CD14-positive monocyte (primary cell): ENCODE measurements at regions not wholly inside any gene's neighbourhood (a gene's known extent, or its start where the extent isn't known, plus 50 kb on each side); places are given as distances from the start of the nearest gene placed in this dataset.

Source experiments
- DNase-seq, 3 donors: peaks; one replicate each; pipeline ENCODE4 v3.0.0-alpha.2; 2011 to 2022
- H2AFZ ChIP-seq: 2 replicates; pipeline ENCODE4 v1.6.0; 2012; ENCODE audit warnings: mild to moderate bottlenecking, low read depth, low read length, inconsistent platforms; ENCODE audit not compliant: insufficient read depth, poor library complexity, severe bottlenecking
- H3K27ac ChIP-seq, 2 donors: 1 replicate in 1 of 2; 2 replicates in 1 of 2; pipeline ENCODE4 v1.5.1; 2012 to 2013; ENCODE audit warnings: low read length in 2 of 2, control low read depth in 1 of 2, inconsistent platforms in 1 of 2, low read depth in 1 of 2, mild to moderate bottlenecking in 1 of 2
- H3K27me3 ChIP-seq, 2 donors: one replicate each; pipeline versions ENCODE4 v1.6.0 to v1.6.1; 2011 to 2013; ENCODE audit warnings: low read length in 2 of 2; ENCODE audit not compliant: control insufficient read depth in 2 of 2, insufficient read depth in 2 of 2
- H3K36me3 ChIP-seq, 2 donors: replicated peaks in 1 of 2; 1 replicate in 1 of 2; 2 replicates in 1 of 2; pipeline versions ENCODE4 v1.5.1 to v1.6.1; 2012 to 2013; ENCODE audit warnings: low read length in 2 of 2, control low read depth in 1 of 2, inconsistent platforms in 1 of 2, mild to moderate bottlenecking in 1 of 2; ENCODE audit not compliant: insufficient read depth in 2 of 2, control insufficient read depth in 1 of 2
- H3K4me1 ChIP-seq, 2 donors: 1 replicate in 1 of 2; 2 replicates in 1 of 2; pipeline versions ENCODE4 v1.5.1 to v1.6.1; 2012 to 2013; ENCODE audit warnings: low read length in 2 of 2, control low read depth in 1 of 2, inconsistent platforms in 1 of 2, mild to moderate bottlenecking in 1 of 2, moderate library complexity in 1 of 2; ENCODE audit not compliant: insufficient read depth in 2 of 2, control insufficient read depth in 1 of 2
- H3K4me2 ChIP-seq: replicated peaks from 2 replicates; pipeline ENCODE3; 2012; ENCODE audit warnings: low read length, moderate library complexity, mild to moderate bottlenecking; ENCODE audit not compliant: poor library complexity, severe bottlenecking; ENCODE audit errors: extremely low read depth
- H3K4me3 ChIP-seq, 3 experiments: fragments of 200-600 bp in 1 of 3; sonication (generic) in 1 of 3; replicated peaks in 1 of 3; 1 replicate in 2 of 3; 2 replicates in 1 of 3; pipeline ENCODE4 v1.5.1; 2011 to 2013; ENCODE audit warnings: low read length in 3 of 3, mild to moderate bottlenecking in 3 of 3, control low read depth in 2 of 3, low read depth in 2 of 3, inconsistent platforms in 1 of 3, moderate library complexity in 1 of 3
- H3K79me2 ChIP-seq: 2 replicates; pipeline ENCODE4 v1.6.0; 2012; ENCODE audit warnings: mild to moderate bottlenecking, control low read depth, inconsistent platforms, low read length, moderate library complexity; ENCODE audit not compliant: insufficient read depth
- H3K9ac ChIP-seq: 2 replicates; pipeline ENCODE4 v1.6.0; 2017; ENCODE audit warnings: low read length, mild to moderate bottlenecking; ENCODE audit not compliant: insufficient read depth, poor library complexity, severe bottlenecking
- H3K9me3 ChIP-seq, 2 donors: replicated peaks in 1 of 2; 1 replicate in 1 of 2; 2 replicates in 1 of 2; pipeline versions ENCODE4 v1.5.1 to v1.6.1; 2012 to 2013; ENCODE audit warnings: low read length in 2 of 2, control low read depth in 1 of 2; ENCODE audit not compliant: control insufficient read depth in 1 of 2, insufficient read depth in 1 of 2
- H4K20me1 ChIP-seq: 2 replicates; pipeline ENCODE4 v1.6.0; 2012; ENCODE audit warnings: mild to moderate bottlenecking, low read length, control low read depth, moderate library complexity; ENCODE audit not compliant: insufficient read depth
- H3K27ac Mint-ChIP-seq, 7 donors: one replicate each; pipeline ENCODE4 v1.8.0; 2020; ENCODE audit warnings: mild to moderate bottlenecking in 7 of 7, mixed read lengths in 7 of 7, moderate library complexity in 6 of 7, inconsistent platforms in 2 of 7
- H3K27me3 Mint-ChIP-seq, 3 donors: one replicate each; pipeline ENCODE4 v1.8.0; 2021 to 2022; ENCODE audit warnings: low read depth in 3 of 3, mild to moderate bottlenecking in 3 of 3, mixed read lengths in 3 of 3, moderate library complexity in 3 of 3, inconsistent platforms in 1 of 3
- H3K36me3 Mint-ChIP-seq, 2 donors: one replicate each; pipeline ENCODE4 v1.8.0; 2020; ENCODE audit warnings: mixed read lengths in 2 of 2, inconsistent platforms in 1 of 2, mild to moderate bottlenecking in 1 of 2
- H3K4me1 Mint-ChIP-seq: one replicate; pipeline ENCODE4 v1.8.0; 2020; ENCODE audit warnings: mild to moderate bottlenecking, mixed read lengths
- H3K4me3 Mint-ChIP-seq, 2 donors: one replicate each; pipeline ENCODE4 v1.8.0; 2020; ENCODE audit warnings: mild to moderate bottlenecking in 2 of 2, mixed read lengths in 2 of 2, moderate library complexity in 1 of 2
- H3K9me3 Mint-ChIP-seq, 7 donors: one replicate each; pipeline ENCODE4 v1.8.0; 2020 to 2022; ENCODE audit warnings: mixed read lengths in 7 of 7, mild to moderate bottlenecking in 6 of 7, moderate library complexity in 6 of 7, inconsistent platforms in 2 of 7
- WGBS: methylation state at CpG from one replicate; pipeline ENCODE4 v1.1.5; 2013; ENCODE audit warnings: missing lambda C conversion rate; ENCODE audit not compliant: insufficient coverage; 5-methylcytosine and 5-hydroxymethylcytosine counted together
- intact Hi-C, 2 donors: fragments of 100-400 bp; cut with micrococcal nuclease; formaldehyde crosslinking; loops; one replicate each; pipeline versions ENCODE4 v1.15.0 to v1.15.1; 2023
- TF ChIP-seq, protein P1 (sequence below): fragments of 200-600 bp; IDR thresholded peaks from one replicate; pipeline ENCODE4 v1.8.0; 2022; ENCODE audit warnings: antibody characterized with exemption, mild to moderate bottlenecking

- H3K9me3 ChIP-seq: peaks cover 0 to 7% of the 10 kb centered on the region in 2 donors
- peaks cover 5 to 18% (median 7%) of the 10 kb centered on the region in 7 donors for H3K9me3 Mint-ChIP-seq
- no peak overlapping the region for H3K4me2 ChIP-seq
- no peaks in the 10 kb centered on the region for H4K20me1 ChIP-seq
- no peaks in the 10 kb centered on the region for H3K27me3 Mint-ChIP-seq
- no peak overlapping the region for H3K27ac Mint-ChIP-seq
- H3K4me3 ChIP-seq: no peak overlapping the region
- intact Hi-C loops: no loop called here
- H3K27me3 ChIP-seq: no peaks in the 10 kb centered on the region
- no peak for DNase-seq
- H3K9ac ChIP-seq: no peak overlapping the region
- peaks cover 8% of the 10 kb centered on the region for H3K4me1 Mint-ChIP-seq
- no peaks in the 10 kb centered on the region for H3K36me3 Mint-ChIP-seq
- no peaks in the 10 kb centered on the region for H3K36me3 ChIP-seq
- TF ChIP-seq, protein P1, sequence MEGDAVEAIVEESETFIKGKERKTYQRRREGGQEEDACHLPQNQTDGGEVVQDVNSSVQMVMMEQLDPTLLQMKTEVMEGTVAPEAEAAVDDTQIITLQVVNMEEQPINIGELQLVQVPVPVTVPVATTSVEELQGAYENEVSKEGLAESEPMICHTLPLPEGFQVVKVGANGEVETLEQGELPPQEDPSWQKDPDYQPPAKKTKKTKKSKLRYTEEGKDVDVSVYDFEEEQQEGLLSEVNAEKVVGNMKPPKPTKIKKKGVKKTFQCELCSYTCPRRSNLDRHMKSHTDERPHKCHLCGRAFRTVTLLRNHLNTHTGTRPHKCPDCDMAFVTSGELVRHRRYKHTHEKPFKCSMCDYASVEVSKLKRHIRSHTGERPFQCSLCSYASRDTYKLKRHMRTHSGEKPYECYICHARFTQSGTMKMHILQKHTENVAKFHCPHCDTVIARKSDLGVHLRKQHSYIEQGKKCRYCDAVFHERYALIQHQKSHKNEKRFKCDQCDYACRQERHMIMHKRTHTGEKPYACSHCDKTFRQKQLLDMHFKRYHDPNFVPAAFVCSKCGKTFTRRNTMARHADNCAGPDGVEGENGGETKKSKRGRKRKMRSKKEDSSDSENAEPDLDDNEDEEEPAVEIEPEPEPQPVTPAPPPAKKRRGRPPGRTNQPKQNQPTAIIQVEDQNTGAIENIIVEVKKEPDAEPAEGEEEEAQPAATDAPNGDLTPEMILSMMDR: no peak
- H3K27ac ChIP-seq: no peak overlapping the region
- H2AFZ ChIP-seq: no peak overlapping the region
- no peaks in the 10 kb centered on the region for H3K79me2 ChIP-seq
- no peaks in the 10 kb centered on the region for H3K4me1 ChIP-seq
- H3K4me3 Mint-ChIP-seq: no peak overlapping the region
- WGBS: 78% methylated on average over 1 of the region's 1 CpG
These were observed 55.1 kb upstream of the PGRMC2 start for GRCh38 chr4:128342762-128343161.

- TF ChIP-seq, protein P1: no peak
- Mint-ChIP-seq H3K27ac (no peak overlapping the region), H3K4me1 (peaks cover 9% of the 10 kb centered on the region), H3K27me3 (no peaks in the 10 kb centered on the region), H3K36me3 (no peaks in the 10 kb centered on the region), H3K4me3 (no peak overlapping the region), H3K9me3 (peaks cover 5 to 18% (median 7%) of the 10 kb centered on the region in 7 donors)
- no peak overlapping the region for H3K9ac ChIP-seq
- H3K9me3 ChIP-seq: peaks cover 0 to 7% of the 10 kb centered on the region in 2 donors
- H4K20me1 ChIP-seq: no peaks in the 10 kb centered on the region
- H3K36me3 ChIP-seq: no peaks in the 10 kb centered on the region
- no peak overlapping the region for H3K4me3 ChIP-seq
- H3K79me2 ChIP-seq: no peaks in the 10 kb centered on the region
- no peak overlapping the region for H2AFZ ChIP-seq
- no peak overlapping the region for H3K27ac ChIP-seq
- intact Hi-C loops: no loop called here
- H3K4me1 ChIP-seq: no peaks in the 10 kb centered on the region
- 100% methylated on average over 2 of the region's 4 CpGs for WGBS
- no peak overlapping the region for H3K4me2 ChIP-seq
- H3K27me3 ChIP-seq: no peaks in the 10 kb centered on the region
- no peak for DNase-seq
These were observed 54.0 kb upstream of the PGRMC2 start for GRCh38 chr4:128341634-128342033.
